ENCODE measurements at regions not wholly inside any gene's neighbourhood (a gene's known extent, or its start where the extent isn't known, plus 50 kb on each side); places are given as distances from the start of the nearest gene placed in this dataset.
"Not testable (repeated sequence)": the region's sequence is repeated elsewhere in the genome, so short reads cannot be mapped to it uniquely, and the experiment has no call there.

DNA sequence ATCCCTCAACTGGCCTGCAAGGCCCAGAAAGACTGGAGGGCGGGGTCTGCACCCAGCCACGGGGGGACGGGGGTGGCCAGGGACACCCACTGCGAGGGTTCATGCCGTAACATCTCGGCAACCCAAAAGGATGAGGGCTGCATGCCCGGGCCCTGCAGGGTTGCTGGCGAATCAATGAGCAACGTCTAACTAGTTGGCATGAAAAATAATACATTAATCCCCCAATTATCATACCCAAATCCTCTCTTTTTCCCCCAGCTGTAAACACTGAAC lies 232.2 kb downstream of the TUBA3C start:
- DNase-seq (ENCODE audit: low read depth in 3 of 3), result no peak

- DNase-seq (ENCODE audit: low read depth in 3 of 3), result no peak
Observed at GRCh38 chr13:18948664-18949488, 232.7 kb downstream of the TUBA3C start.

DNA sequence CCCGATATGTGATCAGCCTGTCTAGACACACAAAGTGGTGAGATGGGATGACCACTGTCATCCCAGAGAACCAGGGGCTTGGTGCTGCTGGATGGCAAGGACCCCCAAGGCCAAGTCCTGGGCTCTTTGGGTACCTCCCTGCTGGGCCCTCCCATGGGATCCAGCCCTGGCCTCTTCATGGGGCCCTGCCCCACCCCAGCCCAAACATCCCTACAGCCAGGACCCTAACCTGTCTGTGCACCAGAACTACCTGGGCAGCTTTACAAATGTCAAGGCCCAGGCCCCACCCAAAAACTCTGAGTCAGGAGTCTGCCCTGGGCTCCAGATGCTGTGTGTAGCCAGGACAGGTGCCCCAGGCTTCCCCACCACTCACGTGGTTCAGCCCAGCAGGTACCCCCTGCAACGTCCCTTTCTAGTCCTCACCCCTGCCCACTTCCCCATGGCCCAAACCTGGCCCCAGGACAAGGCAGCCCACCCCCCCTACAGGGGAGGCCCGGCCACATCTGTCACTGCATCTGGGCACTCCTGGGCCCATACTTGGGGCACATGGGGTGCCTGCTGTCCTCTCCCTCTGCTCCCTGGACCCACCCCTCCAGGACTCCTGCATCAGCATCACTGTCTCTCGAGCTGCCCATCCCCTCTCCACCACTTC lies 233.5 kb downstream of the TUBA3C start:
- DNase-seq (ENCODE audit: low read depth in 3 of 3), result no peak

DNA sequence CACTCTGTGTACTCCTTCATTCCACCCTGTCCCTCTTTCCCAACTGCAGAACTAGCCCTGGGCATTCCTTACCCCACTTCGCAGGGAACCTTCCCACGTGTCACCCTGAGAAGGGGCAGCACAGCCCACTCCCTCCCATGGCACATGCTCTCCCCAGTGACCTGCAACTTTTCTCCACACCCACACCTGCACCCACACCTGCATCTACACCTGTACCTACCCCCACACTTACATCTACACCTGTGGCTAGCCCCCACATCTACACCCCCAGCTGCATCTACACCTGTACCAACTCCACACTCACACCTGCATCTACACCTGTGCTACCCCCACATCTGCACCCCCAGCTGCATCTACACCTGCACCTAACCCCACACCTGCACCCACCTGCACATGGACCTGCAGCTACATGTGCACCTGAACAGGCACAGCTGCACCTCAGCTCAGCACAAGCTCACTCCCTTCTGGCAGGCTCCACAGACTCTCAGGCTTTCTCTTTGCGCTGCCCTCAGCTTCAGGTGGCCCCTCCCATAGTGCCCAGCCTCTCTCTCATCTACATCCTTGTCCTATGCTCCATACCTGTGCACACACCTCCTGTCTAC lies 234.1 kb downstream of the TUBA3C start:
- no peak for DNase-seq (ENCODE audit: low read depth in 3 of 3)

- no peak for DNase-seq (ENCODE audit: low read depth in 3 of 3)
Observed at GRCh38 chr13:18946738-18947137, 234.9 kb downstream of the TUBA3C start.

DNA sequence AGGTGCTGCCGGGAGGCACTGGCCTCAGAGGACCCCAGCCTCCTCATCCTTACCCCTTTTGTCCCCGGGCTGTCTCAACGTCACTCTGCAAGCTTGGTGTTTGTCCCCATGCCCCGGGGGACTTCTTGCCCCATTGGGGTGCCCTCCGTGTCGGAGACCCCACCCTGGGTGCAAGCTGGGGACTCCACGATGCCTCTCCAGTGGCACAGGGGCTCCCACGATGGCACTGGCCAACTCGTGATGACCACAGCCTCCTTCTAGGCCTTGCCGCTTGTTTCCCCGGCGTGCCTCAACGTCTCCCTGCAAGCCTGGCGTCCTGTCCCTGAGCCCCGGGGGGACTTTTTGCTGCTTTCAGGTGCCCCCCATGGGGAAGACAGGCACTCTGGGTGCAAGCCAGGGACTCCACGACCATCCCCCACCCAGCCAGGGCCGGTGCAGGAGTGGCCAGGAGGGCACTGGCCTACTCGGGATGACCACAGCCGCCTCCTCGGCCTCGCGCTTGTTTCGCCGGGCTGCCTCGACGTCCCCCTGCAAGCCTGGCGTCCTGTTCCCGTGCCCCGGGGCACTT lies 237.0 kb downstream of the TUBA3C start:
- DNase-seq (ENCODE audit: low read depth in 3 of 3), result no peak

GRCh38 chr13:18943721-18944391 lies 237.8 kb downstream of the TUBA3C start:
- no peak for DNase-seq (ENCODE audit: low read depth in 3 of 3)

- no peak for DNase-seq (ENCODE audit: low read depth in 3 of 3)
Observed at GRCh38 chr13:18943273-18943672, 238.4 kb downstream of the TUBA3C start.

GRCh38 chr13:18936104-18936503 lies 245.5 kb downstream of the TUBA3C start:
- DNase-seq (ENCODE audit: low read depth in 3 of 3), result no peak

DNA sequence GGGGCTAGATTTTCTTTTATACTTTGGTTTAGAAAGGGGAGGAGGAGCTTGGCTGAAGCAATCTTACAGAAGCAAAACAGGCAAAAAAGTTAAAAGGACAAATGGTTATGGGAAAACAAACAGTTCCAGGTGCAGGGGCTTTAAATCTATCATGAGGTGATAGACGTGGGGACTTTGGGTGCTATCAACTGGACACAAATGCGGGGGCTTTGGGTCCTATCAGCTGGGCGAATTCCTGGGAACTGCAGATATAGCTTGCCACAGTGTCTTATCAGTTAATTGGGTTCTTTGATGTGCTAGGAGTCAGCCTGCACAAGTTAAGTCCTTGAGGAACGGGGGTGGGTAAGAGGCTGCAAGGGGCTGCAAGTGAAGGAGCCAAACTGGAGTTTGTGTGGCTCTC lies 260.6 kb downstream of the TUBA3C start:
- no peak for DNase-seq (ENCODE audit: low read depth in 3 of 3)

DNA sequence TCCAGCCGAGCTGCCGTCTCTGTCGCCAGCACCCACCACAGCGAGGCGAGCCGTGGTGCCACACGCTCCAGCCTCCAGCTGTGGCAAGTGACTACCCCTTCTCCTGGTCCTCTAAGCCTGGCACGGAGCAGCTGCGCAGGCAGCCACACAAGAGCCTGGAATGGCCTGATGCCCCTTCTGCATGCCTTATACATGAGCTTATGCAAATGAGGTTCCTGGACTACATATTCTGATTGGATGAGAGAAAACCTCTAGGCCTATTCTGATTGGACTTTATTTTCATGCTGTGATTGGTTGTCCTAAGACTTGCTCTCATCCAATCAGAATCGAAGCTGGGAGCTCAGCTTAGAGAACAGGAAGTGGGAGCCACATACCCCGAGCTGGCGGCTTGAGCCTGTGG lies 276.5 kb downstream of the TUBA3C start:
- DNase-seq (ENCODE audit: low read depth in 3 of 3), result not testable (repeated sequence)

DNA sequence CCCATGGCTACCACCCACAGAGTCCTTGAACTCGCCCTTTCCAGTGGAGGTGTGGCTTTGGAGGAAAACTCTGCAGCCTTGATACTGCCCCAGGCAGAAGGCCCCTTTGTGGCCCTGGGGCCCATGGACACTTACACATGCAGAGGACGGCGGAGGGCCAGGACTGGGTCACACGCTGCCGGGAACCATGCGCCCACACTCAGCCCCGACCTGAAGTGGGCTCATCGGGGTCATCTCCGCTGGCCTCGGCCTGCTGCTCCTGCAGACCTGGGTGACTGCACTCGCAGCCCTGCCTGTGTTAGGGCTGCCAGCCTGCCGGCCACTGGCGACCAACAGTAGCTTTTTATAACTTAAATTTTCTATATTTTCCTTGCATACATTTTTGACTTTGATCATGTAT lies 286.2 kb downstream of the TUBA3C start:
- DNase-seq (ENCODE audit: low read depth in 3 of 3), result not testable (repeated sequence)

DNA sequence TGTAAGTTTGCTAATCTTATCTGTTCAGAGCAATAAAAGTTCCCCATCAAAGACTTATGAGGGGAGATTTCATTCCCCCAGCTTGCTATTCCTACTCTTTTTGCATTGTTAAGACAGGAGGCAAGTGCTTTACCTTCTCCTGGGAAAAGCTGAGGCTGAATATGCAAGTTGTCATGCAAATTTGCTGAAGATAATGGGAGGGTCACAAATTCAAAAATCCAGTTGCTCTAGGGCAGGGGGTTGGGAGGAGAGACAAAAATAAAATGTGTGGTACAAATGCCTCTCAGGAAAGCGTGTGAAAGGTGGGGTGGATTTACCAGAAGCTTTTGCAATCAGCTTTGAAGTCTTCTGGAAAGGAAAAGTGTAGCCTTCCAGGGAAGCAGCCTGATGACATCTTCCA lies 290.4 kb downstream of the TUBA3C start:
- not testable (repeated sequence) for DNase-seq (ENCODE audit: low read depth in 3 of 3)

DNA sequence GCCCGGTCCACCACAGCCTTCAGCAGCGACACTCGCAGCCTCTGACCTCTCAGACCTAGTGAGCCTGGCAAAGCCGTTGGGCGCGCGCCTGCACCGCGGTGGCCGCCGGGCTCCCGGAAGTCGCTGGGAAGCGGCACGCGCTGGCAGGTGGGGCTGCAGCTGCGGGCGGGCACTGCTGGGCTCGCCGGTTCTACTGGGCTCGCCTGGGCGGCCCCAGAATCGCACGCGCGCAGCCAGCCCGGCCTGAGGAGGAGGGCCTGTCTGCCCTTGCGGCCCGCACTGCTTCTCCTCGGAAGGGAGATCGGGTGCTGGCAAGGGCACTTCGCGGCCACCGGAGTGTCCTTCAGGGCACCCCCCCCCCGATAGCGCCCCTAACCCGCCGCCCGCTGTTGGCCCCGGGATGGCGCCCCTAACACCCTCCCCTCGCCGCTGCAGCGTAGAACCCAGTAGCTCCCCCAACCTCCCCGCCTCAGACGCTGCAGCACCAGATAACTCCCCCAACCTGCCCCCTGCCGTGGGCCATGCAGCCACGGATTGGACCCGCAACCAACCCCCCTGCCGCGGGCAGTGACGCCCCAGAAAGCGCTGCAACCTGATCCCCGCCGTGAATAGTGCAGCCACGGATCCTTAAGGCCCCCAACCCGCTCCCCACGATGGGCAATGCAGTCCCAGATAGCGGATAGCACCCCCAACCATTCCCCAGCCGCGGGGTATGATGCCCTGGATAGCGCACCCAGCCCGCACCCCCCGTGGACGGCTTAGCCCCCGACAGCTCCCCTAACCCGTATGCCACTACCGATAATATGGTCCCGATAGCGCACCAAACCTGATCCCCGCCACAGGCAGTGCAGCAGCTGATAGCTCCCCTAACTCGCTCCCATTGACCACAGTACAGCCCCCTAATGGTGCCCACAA lies 306.5 kb downstream of the TUBA3C start:
- DNase-seq (ENCODE audit: low read depth in 3 of 3), result not testable (repeated sequence)

DNA sequence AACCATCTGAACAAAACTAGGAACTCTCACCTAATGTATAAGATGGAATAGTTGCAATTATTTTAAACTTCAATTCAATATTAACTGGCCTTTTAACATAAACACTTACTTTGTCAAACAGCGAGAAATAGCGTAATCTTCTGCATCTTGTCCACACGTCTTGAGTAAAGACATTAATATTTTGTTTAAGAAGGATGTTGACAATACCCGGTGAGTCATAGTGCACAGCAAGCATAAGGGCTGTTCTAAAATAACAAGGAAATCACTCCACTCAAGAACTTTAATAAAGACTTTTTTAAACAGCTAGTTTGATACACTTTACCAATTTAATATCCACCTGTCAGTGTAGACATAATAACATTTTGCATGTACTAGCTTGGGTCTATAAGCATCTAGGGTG lies 311.1 kb downstream of the TUBA3C start:
- not testable (repeated sequence) for DNase-seq (ENCODE audit: low read depth in 3 of 3)

GRCh38 chr13:18869365-18869764 lies 312.3 kb downstream of the TUBA3C start:
- DNase-seq (ENCODE audit: low read depth in 3 of 3), result not testable (repeated sequence)

DNA sequence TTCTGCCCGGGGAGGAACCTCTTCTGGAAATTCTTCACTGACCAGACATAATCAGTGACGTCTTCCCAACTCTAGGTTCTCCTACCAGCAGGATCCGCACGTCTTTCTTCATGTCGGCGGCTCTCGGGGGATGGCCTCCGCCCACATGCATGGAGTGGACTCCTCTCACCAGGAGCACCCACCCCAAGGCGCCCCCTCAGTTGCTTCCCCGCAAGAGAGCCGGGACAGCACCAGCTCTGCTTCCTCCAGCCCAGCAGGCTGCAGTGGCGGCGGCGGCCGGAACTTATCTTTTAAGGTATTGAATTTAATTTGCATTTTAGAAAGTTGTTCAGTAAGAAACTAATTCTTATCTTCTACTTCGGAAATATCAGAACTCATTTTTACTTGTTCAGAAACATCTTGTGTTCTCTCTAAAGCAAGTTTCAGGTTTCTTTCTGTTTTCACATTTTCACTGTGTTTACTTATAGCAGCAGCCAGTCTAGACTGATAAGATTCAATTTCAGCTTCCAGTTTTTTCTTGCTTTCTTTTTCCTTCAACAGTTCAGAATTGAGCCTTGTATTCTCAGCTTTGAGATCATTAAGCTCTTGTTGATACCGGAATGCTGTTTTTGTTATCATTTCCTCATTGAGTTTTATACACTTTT lies 343.5 kb downstream of the TUBA3C start:
- not testable (repeated sequence) for DNase-seq (ENCODE audit: low read depth in 3 of 3)

GRCh38 chr13:18837179-18837745 lies 344.4 kb downstream of the TUBA3C start:
- DNase-seq (ENCODE audit: low read depth in 3 of 3), result not testable (repeated sequence)

DNA sequence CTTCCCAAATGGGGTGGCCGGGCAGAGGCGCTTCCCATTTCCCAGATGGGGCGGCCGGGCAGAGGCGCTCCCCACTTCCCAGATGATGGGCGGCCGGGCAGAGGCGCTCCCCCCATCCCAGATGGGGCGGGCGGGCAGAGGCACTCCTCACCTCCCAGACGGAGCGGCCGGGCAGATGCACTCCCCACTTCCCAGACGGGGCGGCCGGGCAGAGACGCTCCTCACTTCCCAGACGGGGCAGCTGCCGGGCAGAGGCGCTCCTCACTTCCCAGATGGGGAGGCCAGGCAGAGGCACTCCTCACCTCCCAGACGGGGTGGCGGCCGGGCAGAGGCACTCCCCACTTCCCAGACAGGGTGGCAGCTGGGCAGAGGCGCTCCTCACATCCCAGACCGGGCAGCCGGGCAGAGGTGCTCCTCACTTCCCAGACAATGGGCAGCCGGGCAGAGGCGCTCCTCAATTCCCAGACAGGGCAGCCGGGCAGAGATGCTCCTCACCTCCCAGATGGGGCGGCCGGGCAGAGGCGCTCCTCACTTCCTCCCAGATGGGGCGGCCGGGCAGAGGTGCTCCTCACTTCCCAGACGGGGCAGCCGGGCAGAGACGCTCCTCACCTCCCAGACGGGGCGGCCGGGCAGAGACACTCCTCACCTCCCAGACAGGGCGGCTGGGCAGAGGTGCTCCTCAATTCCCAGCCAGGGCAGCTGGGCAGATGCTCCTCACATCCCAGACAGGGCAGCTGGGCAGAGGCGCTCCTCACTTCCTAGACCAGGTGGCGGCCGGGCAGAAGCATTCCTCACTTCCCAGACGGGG lies 345.0 kb downstream of the TUBA3C start:
- not testable (repeated sequence) for DNase-seq (ENCODE audit: low read depth in 3 of 3)
